ENCODE measurements at regions not wholly inside any gene's neighbourhood (a gene's known extent, or its start where the extent isn't known, plus 50 kb on each side); places are given as distances from the start of the nearest gene placed in this dataset.

DNA sequence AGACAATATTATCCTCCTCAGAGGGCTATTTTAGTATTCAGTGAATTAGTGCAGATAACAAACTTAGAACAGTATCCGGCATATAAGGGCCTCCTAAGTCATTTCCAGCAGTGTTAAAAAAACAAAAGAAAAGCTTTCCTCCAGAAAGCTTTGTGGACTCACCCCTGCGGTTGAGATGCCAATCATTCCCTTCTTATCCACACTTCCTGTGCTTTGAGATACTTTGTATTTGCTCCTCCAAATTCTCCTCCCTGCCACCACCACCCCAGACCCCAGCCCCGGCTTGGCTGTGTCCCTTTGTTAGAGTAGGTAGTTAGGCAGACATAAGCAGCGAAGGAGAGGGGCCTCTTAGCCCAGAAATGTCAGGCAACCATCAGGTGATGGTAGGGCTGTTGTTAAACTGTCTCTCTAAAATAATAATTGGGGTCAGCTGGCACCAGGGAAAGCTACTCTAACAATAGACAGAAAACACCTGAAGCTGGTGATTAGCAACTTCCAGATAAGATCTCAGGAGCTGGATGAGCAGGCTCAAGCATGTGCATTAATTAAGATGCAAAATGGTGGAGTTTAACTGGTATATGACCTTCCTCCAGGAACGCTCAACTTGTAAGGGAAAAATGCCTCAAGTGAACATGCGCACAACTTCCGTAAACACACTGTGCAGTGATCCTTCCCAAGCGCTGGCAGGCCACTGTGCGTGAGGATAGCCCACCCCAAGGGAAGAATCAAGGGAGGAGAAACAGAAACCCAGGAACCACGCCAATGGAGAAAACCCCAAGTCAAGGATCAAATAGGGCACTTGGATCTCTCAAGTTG, 152.1 kb upstream of the EEA1 start:
- Histone ChIP-seq H3K27me3 (ENCODE audit: control insufficient read depth, insufficient read depth, low read length) (no peaks in the 10 kb centered on the region), H3K9ac (ENCODE audit: low read depth, low read length) (peak overlapping the region; percentile 18), H3K27ac (ENCODE audit: low read depth, low read length) (peak overlapping the region; percentile 86), H3K4me1 (ENCODE audit: control insufficient read depth, insufficient read depth, low read length) (peaks cover 32% of the 10 kb centered on the region), H3K9me3 (ENCODE audit: control insufficient read depth, insufficient read depth, low read length) (no peaks in the 10 kb centered on the region), H3K36me3 (ENCODE audit: control insufficient read depth, insufficient read depth, low read length) (no peaks in the 10 kb centered on the region), H3K4me3 (ENCODE audit: low read depth, low read length) (peak overlapping the region; percentile 41)

DNA sequence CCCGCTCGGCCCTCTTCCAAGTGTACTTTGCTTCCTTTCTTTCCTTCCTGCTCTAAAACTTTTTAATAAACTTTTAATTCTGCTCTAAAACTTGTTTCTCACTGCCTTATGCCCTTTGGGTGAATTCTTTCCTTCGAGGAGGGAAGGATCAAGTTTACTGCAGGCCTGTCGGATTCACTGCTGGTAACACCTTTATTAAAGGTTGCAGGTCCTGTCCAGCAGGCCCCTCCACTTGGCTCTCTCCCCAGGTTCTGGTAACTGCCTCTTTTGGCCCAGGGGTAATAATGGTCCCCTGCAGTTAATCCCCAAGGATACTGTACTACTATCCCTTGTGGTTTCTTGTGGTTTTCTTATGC, 152.7 kb upstream of the EEA1 start:
- no peaks in the 10 kb centered on the region for H3K27me3 ChIP-seq (ENCODE audit: control insufficient read depth, insufficient read depth, low read length)
- peaks cover 32% of the 10 kb centered on the region for H3K4me1 ChIP-seq (ENCODE audit: control insufficient read depth, insufficient read depth, low read length)
- H3K27ac ChIP-seq (ENCODE audit: low read depth, low read length) = peak overlapping the region; percentile 86

DNA sequence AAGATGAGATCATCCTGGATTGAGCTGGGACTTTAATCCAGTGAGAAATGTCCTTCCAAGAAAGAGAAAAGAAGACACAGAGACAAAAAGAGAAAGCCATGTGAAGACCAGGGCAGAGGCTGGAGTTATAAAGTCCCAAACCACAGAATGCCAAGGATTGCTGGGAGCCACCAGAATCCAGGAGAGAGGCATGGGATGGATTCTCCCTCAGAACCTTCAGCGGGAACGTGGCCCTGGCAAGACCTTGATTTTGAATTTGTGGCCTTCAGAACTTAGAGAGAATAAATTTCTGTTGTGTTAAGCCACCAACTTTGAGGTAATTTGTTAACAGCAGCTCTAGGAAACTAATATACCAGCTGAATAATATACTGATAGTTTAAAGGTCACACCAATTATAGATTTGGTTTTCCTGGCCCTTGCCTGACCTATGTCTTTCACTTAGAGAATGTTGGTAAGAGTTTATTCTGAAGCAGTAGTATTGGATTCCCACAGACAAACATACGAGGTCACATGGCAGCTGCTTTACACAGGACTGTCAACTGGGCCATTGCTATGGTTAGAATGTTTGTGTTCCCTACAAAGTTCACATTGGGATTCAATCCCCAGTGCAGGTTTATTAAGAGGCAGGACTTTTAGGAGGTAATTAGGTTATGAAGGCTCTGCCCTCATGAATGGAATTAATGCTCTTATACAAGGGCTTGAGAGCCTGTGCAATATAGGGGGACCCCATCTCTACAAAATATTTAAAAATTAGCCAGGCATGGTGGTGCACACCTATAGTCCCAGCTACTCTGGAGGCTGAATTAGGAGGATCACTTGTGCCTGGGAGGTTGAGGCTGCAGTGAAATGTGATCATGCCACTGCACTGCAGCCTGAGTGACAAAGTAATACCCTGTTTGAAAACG, 156.5 kb upstream of the EEA1 start:
- Histone ChIP-seq H3K4me1 (ENCODE audit: control insufficient read depth, insufficient read depth, low read length) (peaks cover 9% of the 10 kb centered on the region), H3K4me3 (ENCODE audit: low read depth, low read length) (no peak overlapping the region), H3K9me3 (ENCODE audit: control insufficient read depth, insufficient read depth, low read length) (no peaks in the 10 kb centered on the region), H3K36me3 (ENCODE audit: control insufficient read depth, insufficient read depth, low read length) (no peaks in the 10 kb centered on the region), H3K27ac (ENCODE audit: low read depth, low read length) (no peak overlapping the region), H3K27me3 (ENCODE audit: control insufficient read depth, insufficient read depth, low read length) (no peaks in the 10 kb centered on the region), H3K9ac (ENCODE audit: low read depth, low read length) (no peak overlapping the region)

More for the DNA sequence above, 152.7 kb upstream of the EEA1 start:
- H3K4me3 ChIP-seq (ENCODE audit: low read depth, low read length) = no peak overlapping the region
- no peak overlapping the region for H3K9ac ChIP-seq (ENCODE audit: low read depth, low read length)
- H3K9me3 ChIP-seq (ENCODE audit: control insufficient read depth, insufficient read depth, low read length) = no peaks in the 10 kb centered on the region
- no peaks in the 10 kb centered on the region for H3K36me3 ChIP-seq (ENCODE audit: control insufficient read depth, insufficient read depth, low read length)

GRCh38 chr12:93086288-93086727, 157.2 kb upstream of the EEA1 start:
- Histone ChIP-seq H3K4me1 (ENCODE audit: control insufficient read depth, insufficient read depth, low read length) (peaks cover 3% of the 10 kb centered on the region), H3K9ac (ENCODE audit: low read depth, low read length) (no peak overlapping the region), H3K9me3 (ENCODE audit: control insufficient read depth, insufficient read depth, low read length) (no peaks in the 10 kb centered on the region), H3K27me3 (ENCODE audit: control insufficient read depth, insufficient read depth, low read length) (no peaks in the 10 kb centered on the region), H3K36me3 (ENCODE audit: control insufficient read depth, insufficient read depth, low read length) (no peaks in the 10 kb centered on the region), H3K4me3 (ENCODE audit: low read depth, low read length) (no peak overlapping the region), H3K27ac (ENCODE audit: low read depth, low read length) (no peak overlapping the region)

GRCh38 chr12:93087840-93088610, 158.9 kb upstream of the EEA1 start:
- H3K9ac ChIP-seq (ENCODE audit: low read depth, low read length) = no peak overlapping the region
- H3K4me3 ChIP-seq (ENCODE audit: low read depth, low read length) = no peak overlapping the region
- no peaks in the 10 kb centered on the region for H3K9me3 ChIP-seq (ENCODE audit: control insufficient read depth, insufficient read depth, low read length)
- H3K27ac ChIP-seq (ENCODE audit: low read depth, low read length) = peak overlapping the region; percentile 24
- H3K27me3 ChIP-seq (ENCODE audit: control insufficient read depth, insufficient read depth, low read length) = no peaks in the 10 kb centered on the region
- H3K4me1 ChIP-seq (ENCODE audit: control insufficient read depth, insufficient read depth, low read length) = no peaks in the 10 kb centered on the region
- no peaks in the 10 kb centered on the region for H3K36me3 ChIP-seq (ENCODE audit: control insufficient read depth, insufficient read depth, low read length)

GRCh38 chr12:93089805-93090569, 160.9 kb upstream of the EEA1 start:
- Histone ChIP-seq H3K9me3 (ENCODE audit: control insufficient read depth, insufficient read depth, low read length) (no peaks in the 10 kb centered on the region), H3K27ac (ENCODE audit: low read depth, low read length) (no peak overlapping the region), H3K4me1 (ENCODE audit: control insufficient read depth, insufficient read depth, low read length) (no peaks in the 10 kb centered on the region), H3K4me3 (ENCODE audit: low read depth, low read length) (no peak overlapping the region), H3K36me3 (ENCODE audit: control insufficient read depth, insufficient read depth, low read length) (no peaks in the 10 kb centered on the region), H3K9ac (ENCODE audit: low read depth, low read length) (no peak overlapping the region), H3K27me3 (ENCODE audit: control insufficient read depth, insufficient read depth, low read length) (no peaks in the 10 kb centered on the region)

DNA sequence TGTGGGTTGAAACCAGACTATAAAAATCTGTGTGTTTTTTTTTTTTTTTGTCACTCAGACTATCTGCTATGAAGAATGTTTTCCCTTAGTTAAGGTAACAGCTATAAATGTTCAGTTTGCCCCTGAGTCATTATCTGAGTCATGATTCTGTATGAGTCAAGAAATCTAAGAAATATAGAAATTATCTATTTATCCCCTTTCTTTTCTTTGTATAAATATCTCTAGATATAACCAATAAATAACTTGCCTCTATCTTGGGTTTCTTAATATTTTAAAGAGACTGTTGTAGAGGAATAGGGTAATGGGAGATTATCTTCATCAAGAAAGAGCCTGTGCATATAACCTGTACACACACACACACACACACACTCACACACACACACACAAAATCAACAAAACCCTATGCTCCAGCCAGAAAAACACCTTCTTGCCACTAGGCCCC, 161.7 kb upstream of the EEA1 start:
- no peaks in the 10 kb centered on the region for H3K27me3 ChIP-seq (ENCODE audit: control insufficient read depth, insufficient read depth, low read length)
- H3K9ac ChIP-seq (ENCODE audit: low read depth, low read length) = no peak overlapping the region
- no peaks in the 10 kb centered on the region for H3K4me1 ChIP-seq (ENCODE audit: control insufficient read depth, insufficient read depth, low read length)
- H3K36me3 ChIP-seq (ENCODE audit: control insufficient read depth, insufficient read depth, low read length) = no peaks in the 10 kb centered on the region
- no peak overlapping the region for H3K4me3 ChIP-seq (ENCODE audit: low read depth, low read length)
- no peak overlapping the region for H3K27ac ChIP-seq (ENCODE audit: low read depth, low read length)
- no peaks in the 10 kb centered on the region for H3K9me3 ChIP-seq (ENCODE audit: control insufficient read depth, insufficient read depth, low read length)

DNA sequence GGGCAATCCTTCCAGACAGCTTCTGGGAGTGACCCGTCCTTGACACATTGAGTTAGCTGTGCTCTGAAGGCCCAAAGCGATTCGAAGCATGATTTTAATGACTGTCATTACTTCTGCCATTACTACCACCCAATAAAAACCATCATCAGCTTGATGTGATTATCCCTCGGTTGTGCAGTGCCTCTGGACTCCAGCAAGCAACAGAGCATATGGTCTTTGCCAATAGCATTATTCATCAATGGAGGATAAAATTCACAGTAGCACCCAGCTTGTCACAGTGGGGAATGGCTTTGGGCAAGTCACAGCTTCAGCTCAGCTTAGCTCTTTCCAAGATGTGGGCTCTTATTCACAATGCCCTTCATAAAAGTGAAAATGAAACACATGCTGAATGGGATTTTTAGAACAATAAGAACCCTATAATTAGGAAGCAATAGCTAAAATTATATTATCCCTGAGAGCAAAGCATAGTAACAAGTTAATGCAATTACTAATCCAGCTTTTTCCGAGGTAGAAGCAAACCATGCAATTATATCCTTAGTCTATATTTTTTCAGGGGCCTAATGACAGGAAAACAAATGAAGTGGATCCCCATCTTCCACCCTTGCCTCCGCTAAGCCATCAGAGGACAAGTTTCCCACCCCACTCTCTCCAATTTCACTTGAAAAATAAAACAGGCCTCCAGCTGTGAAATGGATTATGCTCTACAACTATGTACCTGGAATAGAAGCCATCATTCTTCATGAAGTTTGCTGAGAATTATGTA, 163.0 kb upstream of the EEA1 start:
- Histone ChIP-seq H3K27ac (ENCODE audit: low read depth, low read length) (no peak overlapping the region), H3K4me3 (ENCODE audit: low read depth, low read length) (no peak overlapping the region), H3K9ac (ENCODE audit: low read depth, low read length) (no peak overlapping the region), H3K27me3 (ENCODE audit: control insufficient read depth, insufficient read depth, low read length) (no peaks in the 10 kb centered on the region), H3K4me1 (ENCODE audit: control insufficient read depth, insufficient read depth, low read length) (no peaks in the 10 kb centered on the region), H3K36me3 (ENCODE audit: control insufficient read depth, insufficient read depth, low read length) (no peaks in the 10 kb centered on the region), H3K9me3 (ENCODE audit: control insufficient read depth, insufficient read depth, low read length) (no peaks in the 10 kb centered on the region)

DNA sequence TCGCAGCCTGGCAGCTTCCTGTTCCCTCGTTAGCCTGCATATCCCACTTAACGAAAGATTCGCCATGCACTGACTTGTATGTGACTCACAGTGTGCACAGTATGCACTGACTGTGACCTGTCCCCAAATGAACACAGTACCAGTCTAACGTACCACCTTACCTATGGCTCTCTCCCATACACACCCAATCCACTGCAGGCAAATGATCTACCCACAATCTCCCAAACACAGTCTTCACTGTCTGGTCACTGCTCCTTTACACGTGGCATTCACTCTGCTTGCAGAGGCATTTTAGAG, 163.5 kb upstream of the EEA1 start:
- H3K27ac ChIP-seq (ENCODE audit: low read depth, low read length) = no peak overlapping the region
- no peaks in the 10 kb centered on the region for H3K4me1 ChIP-seq (ENCODE audit: control insufficient read depth, insufficient read depth, low read length)

DNA sequence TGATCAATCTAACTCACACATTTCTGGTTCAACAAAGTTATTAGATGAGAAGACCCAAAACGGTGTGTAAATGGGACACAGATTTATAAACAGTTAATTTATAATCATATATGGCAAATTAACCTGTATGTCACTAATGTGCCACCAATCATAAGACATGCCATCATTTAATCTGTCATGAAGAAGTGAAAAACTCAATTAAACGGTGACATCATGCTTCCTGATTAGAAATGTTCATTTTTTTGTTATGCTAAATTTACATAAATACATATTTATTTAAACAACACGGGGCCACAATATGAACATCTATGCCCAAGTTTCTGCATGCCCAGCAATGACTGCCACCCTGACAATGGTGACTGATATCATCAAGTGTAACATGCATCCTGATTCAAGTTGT, 164.1 kb upstream of the EEA1 start:
- H3K4me1 ChIP-seq (ENCODE audit: control insufficient read depth, insufficient read depth, low read length) = no peaks in the 10 kb centered on the region
- no peaks in the 10 kb centered on the region for H3K9me3 ChIP-seq (ENCODE audit: control insufficient read depth, insufficient read depth, low read length)
- H3K36me3 ChIP-seq (ENCODE audit: control insufficient read depth, insufficient read depth, low read length) = no peaks in the 10 kb centered on the region
- no peak overlapping the region for H3K4me3 ChIP-seq (ENCODE audit: low read depth, low read length)
- H3K27me3 ChIP-seq (ENCODE audit: control insufficient read depth, insufficient read depth, low read length) = no peaks in the 10 kb centered on the region
- no peak overlapping the region for H3K27ac ChIP-seq (ENCODE audit: low read depth, low read length)
- no peak overlapping the region for H3K9ac ChIP-seq (ENCODE audit: low read depth, low read length)

More for the DNA sequence above, 163.5 kb upstream of the EEA1 start:
- Histone ChIP-seq H3K4me3 (ENCODE audit: low read depth, low read length) (no peak overlapping the region), H3K9me3 (ENCODE audit: control insufficient read depth, insufficient read depth, low read length) (no peaks in the 10 kb centered on the region), H3K27me3 (ENCODE audit: control insufficient read depth, insufficient read depth, low read length) (no peaks in the 10 kb centered on the region), H3K36me3 (ENCODE audit: control insufficient read depth, insufficient read depth, low read length) (no peaks in the 10 kb centered on the region), H3K9ac (ENCODE audit: low read depth, low read length) (no peak overlapping the region)
